ENCODE measurements at regions not wholly inside any gene's neighbourhood (a gene's known extent, or its start where the extent isn't known, plus 50 kb on each side); places are given as distances from the start of the nearest gene placed in this dataset.
"Not testable (repeated sequence)": the region's sequence is repeated elsewhere in the genome, so short reads cannot be mapped to it uniquely, and the experiment has no call there.

DNA sequence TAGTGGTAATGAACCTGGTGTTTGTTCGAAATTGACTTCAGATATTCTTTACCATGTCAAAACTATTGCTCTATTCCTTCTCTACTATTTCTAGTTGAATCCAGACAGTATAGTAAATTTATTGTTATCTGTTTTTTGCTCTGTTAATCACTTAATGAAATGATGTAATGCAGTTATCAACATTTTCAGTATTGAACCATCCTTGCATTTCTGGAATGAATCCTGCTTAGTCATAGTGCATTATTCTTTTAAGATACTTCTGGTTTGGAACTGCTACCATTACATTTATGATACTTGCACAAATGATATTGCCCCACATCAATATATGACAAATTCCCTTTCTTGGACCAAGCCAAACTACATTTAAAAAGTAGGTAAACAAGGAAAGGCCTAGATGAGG lies 554.0 kb upstream of the KLF4 start:
- H3K9me3 ChIP-seq (ENCODE audit: insufficient read depth, low read length) = peaks cover 25% of the 10 kb centered on the region
- H3K36me3 ChIP-seq (ENCODE audit: insufficient read depth, insufficient read length, low read length) = no peaks in the 10 kb centered on the region
- no peak overlapping the region for H3K9ac ChIP-seq (ENCODE audit: insufficient read length, low read depth)
- DNase-seq (ENCODE audit: low read depth, low spot score) = no peak
- H3K27me3 ChIP-seq (ENCODE audit: insufficient read depth, insufficient read length) = no peaks in the 10 kb centered on the region
- TF ChIP-seq SUZ12 (IDR thresholded peaks at IDR 0.05; ENCODE audit: extremely low read depth, insufficient read depth, insufficient read length) = no peak
- TF ChIP-seq ZNF274 (IDR thresholded peaks at IDR 0.05; ENCODE audit: low read depth, low read length) = no peak
- no peak for TF ChIP-seq YY1 (IDR thresholded peaks at IDR 0.05; ENCODE audit: insufficient read depth, insufficient read length)
- no peak overlapping the region for H3K4me3 ChIP-seq (ENCODE audit: insufficient read length, low read depth)
- H3K4me1 ChIP-seq (ENCODE audit: insufficient read depth, insufficient read length) = no peaks in the 10 kb centered on the region

DNA sequence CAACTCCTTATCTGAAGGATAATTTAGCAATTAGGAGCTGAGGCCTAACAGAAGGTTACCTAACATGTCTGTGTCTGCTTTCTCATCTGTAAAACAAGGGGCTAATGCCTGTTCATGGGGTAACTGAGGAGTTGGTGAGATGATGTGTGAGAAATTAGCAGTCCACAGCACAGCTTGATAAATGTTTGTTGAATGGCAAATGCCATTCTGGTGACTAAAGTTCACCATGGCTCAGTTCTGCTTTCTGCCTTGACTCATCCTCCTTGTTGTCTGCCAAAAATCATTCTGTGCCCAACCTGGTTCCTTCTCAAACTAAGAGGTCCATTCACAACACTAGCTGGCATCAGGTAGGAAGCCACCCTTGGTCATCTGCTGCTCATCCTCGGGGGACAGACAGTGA lies 552.0 kb upstream of the KLF4 start:
- no peaks in the 10 kb centered on the region for H3K4me1 ChIP-seq (ENCODE audit: insufficient read depth, insufficient read length)
- DNase-seq (ENCODE audit: low read depth, low spot score) = no peak

DNA sequence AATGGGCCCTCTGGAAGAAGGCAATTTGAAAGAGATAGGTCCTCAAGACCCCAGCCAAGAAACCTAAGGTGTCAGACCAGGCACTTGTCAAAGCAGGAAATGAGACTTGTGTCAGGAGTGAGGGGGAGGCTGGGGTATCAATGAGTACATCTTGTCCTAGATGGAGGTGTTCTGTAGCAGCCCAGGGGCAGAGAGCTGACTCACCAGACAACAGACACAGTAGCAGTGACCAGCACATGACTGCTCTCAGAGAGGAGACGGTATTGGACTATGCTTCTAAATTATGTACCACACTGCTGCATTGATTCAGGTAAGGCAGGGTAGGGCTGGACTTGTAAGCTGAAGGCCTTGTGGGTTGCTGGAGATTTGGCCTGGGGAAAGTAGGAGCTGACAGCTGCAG lies 551.2 kb upstream of the KLF4 start:
- no peaks in the 10 kb centered on the region for H3K4me1 ChIP-seq (ENCODE audit: insufficient read depth, insufficient read length)
- TF ChIP-seq YY1 (IDR thresholded peaks at IDR 0.05; ENCODE audit: insufficient read depth, insufficient read length) (no peak), ZNF274 (IDR thresholded peaks at IDR 0.05; ENCODE audit: low read depth, low read length) (no peak), SUZ12 (IDR thresholded peaks at IDR 0.05; ENCODE audit: extremely low read depth, insufficient read depth, insufficient read length) (no peak)
- no peaks in the 10 kb centered on the region for H3K36me3 ChIP-seq (ENCODE audit: insufficient read depth, insufficient read length, low read length)
- no peak overlapping the region for H3K4me3 ChIP-seq (ENCODE audit: insufficient read length, low read depth)
- H3K9me3 ChIP-seq (ENCODE audit: insufficient read depth, low read length) = peaks cover 25% of the 10 kb centered on the region
- no peaks in the 10 kb centered on the region for H3K27me3 ChIP-seq (ENCODE audit: insufficient read depth, insufficient read length)
- DNase-seq (ENCODE audit: low read depth, low spot score) = no peak
- no peak overlapping the region for H3K9ac ChIP-seq (ENCODE audit: insufficient read length, low read depth)

More for the DNA sequence above, 552.0 kb upstream of the KLF4 start:
- H3K9ac ChIP-seq (ENCODE audit: insufficient read length, low read depth) = no peak overlapping the region
- no peaks in the 10 kb centered on the region for H3K36me3 ChIP-seq (ENCODE audit: insufficient read depth, insufficient read length, low read length)
- H3K4me3 ChIP-seq (ENCODE audit: insufficient read length, low read depth) = no peak overlapping the region
- H3K27me3 ChIP-seq (ENCODE audit: insufficient read depth, insufficient read length) = no peaks in the 10 kb centered on the region
- TF ChIP-seq SUZ12 (IDR thresholded peaks at IDR 0.05; ENCODE audit: extremely low read depth, insufficient read depth, insufficient read length) = no peak
- TF ChIP-seq ZNF274 (IDR thresholded peaks at IDR 0.05; ENCODE audit: low read depth, low read length) = no peak
- TF ChIP-seq YY1 (IDR thresholded peaks at IDR 0.05; ENCODE audit: insufficient read depth, insufficient read length) = no peak
- peaks cover 25% of the 10 kb centered on the region for H3K9me3 ChIP-seq (ENCODE audit: insufficient read depth, low read length)

DNA sequence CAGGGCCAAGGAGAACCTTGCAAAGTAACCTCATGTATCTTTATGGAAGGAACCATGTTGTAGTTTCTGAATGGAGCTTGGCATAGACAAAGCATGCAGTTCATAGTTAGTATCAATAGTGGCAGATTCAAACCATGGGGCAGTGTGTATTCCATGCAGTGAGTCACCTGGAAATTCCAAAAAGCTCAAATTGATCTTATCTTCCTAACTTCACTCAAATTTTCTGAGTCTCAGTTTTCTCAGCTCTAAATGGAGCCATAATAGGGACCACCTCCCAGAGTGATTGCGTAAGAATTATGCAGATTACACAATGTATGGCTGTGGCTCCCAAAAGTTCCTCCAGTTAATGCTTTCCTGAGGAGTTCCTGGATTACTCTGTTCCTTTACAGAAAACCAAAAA lies 549.9 kb upstream of the KLF4 start:
- Histone ChIP-seq H3K9ac (ENCODE audit: insufficient read length, low read depth) (no peak overlapping the region), H3K9me3 (ENCODE audit: insufficient read depth, low read length) (peaks cover 21% of the 10 kb centered on the region), H3K4me1 (ENCODE audit: insufficient read depth, insufficient read length) (no peaks in the 10 kb centered on the region), H3K36me3 (ENCODE audit: insufficient read depth, insufficient read length, low read length) (no peaks in the 10 kb centered on the region), H3K4me3 (ENCODE audit: insufficient read length, low read depth) (no peak overlapping the region), H3K27me3 (ENCODE audit: insufficient read depth, insufficient read length) (no peaks in the 10 kb centered on the region)
- no peak for TF ChIP-seq ZNF274 (IDR thresholded peaks at IDR 0.05; ENCODE audit: low read depth, low read length)
- no peak for TF ChIP-seq YY1 (IDR thresholded peaks at IDR 0.05; ENCODE audit: insufficient read depth, insufficient read length)
- TF ChIP-seq SUZ12 (IDR thresholded peaks at IDR 0.05; ENCODE audit: extremely low read depth, insufficient read depth, insufficient read length) = no peak
- DNase-seq (ENCODE audit: low read depth, low spot score) = no peak

DNA sequence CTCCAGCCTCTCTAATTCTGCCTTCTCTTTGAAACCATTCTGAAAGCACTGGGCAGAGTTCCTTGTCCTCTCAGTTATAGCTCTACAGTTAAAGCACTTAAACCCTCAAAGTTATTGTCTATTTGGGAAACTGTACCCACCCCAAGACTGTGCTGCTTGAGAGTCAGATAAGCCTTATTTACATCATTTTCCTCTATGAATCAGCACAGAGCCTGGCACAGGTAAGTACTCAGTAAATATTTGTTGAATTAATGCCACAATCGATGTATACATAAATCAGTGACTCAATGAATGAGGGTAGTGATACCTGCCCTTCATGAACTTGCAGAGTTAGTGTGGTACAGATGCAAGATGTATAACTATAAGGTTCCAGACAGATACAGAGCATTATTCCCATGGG lies 549.4 kb upstream of the KLF4 start:
- Histone ChIP-seq H3K4me1 (ENCODE audit: insufficient read depth, insufficient read length) (no peaks in the 10 kb centered on the region), H3K4me3 (ENCODE audit: insufficient read length, low read depth) (no peak overlapping the region), H3K27me3 (ENCODE audit: insufficient read depth, insufficient read length) (no peaks in the 10 kb centered on the region), H3K9ac (ENCODE audit: insufficient read length, low read depth) (no peak overlapping the region), H3K9me3 (ENCODE audit: insufficient read depth, low read length) (peaks cover 17% of the 10 kb centered on the region), H3K36me3 (ENCODE audit: insufficient read depth, insufficient read length, low read length) (no peaks in the 10 kb centered on the region)
- no peak for DNase-seq (ENCODE audit: low read depth, low spot score)
- no peak for TF ChIP-seq ZNF274 (IDR thresholded peaks at IDR 0.05; ENCODE audit: low read depth, low read length)
- no peak for TF ChIP-seq YY1 (IDR thresholded peaks at IDR 0.05; ENCODE audit: insufficient read depth, insufficient read length)
- TF ChIP-seq SUZ12 (IDR thresholded peaks at IDR 0.05; ENCODE audit: extremely low read depth, insufficient read depth, insufficient read length) = no peak

DNA sequence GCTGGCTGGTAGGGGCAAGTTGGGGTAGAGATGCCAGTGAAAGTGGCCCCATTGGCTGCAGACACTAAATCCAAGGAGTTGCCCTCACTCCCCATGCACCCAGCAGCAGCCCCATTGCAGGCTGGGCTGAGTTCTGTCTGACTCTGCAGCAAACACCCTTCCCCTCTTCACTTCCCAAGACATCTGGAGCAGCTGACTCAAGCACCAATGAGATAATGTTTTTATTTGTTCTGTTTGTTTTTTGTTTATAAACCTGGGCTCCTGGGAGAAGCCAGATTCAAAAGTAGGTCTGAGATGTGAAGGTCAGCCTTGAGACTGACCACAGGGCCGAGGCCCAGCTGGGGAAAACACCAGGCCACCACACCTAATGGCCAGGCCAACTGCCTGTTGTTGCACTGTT lies 545.9 kb upstream of the KLF4 start:
- H3K9ac ChIP-seq (ENCODE audit: insufficient read length, low read depth) = no peak overlapping the region
- no peak overlapping the region for H3K4me3 ChIP-seq (ENCODE audit: insufficient read length, low read depth)
- no peaks in the 10 kb centered on the region for H3K36me3 ChIP-seq (ENCODE audit: insufficient read depth, insufficient read length, low read length)
- TF ChIP-seq YY1 (IDR thresholded peaks at IDR 0.05; ENCODE audit: insufficient read depth, insufficient read length) = no peak
- no peak for TF ChIP-seq ZNF274 (IDR thresholded peaks at IDR 0.05; ENCODE audit: low read depth, low read length)
- TF ChIP-seq SUZ12 (IDR thresholded peaks at IDR 0.05; ENCODE audit: extremely low read depth, insufficient read depth, insufficient read length) = no peak
- H3K9me3 ChIP-seq (ENCODE audit: insufficient read depth, low read length) = peaks cover 16% of the 10 kb centered on the region; the same call in 1 of the 2 replicates
- no peak for DNase-seq (ENCODE audit: low read depth, low spot score)
- no peaks in the 10 kb centered on the region for H3K27me3 ChIP-seq (ENCODE audit: insufficient read depth, insufficient read length)
- H3K4me1 ChIP-seq (ENCODE audit: insufficient read depth, insufficient read length) = no peaks in the 10 kb centered on the region

DNA sequence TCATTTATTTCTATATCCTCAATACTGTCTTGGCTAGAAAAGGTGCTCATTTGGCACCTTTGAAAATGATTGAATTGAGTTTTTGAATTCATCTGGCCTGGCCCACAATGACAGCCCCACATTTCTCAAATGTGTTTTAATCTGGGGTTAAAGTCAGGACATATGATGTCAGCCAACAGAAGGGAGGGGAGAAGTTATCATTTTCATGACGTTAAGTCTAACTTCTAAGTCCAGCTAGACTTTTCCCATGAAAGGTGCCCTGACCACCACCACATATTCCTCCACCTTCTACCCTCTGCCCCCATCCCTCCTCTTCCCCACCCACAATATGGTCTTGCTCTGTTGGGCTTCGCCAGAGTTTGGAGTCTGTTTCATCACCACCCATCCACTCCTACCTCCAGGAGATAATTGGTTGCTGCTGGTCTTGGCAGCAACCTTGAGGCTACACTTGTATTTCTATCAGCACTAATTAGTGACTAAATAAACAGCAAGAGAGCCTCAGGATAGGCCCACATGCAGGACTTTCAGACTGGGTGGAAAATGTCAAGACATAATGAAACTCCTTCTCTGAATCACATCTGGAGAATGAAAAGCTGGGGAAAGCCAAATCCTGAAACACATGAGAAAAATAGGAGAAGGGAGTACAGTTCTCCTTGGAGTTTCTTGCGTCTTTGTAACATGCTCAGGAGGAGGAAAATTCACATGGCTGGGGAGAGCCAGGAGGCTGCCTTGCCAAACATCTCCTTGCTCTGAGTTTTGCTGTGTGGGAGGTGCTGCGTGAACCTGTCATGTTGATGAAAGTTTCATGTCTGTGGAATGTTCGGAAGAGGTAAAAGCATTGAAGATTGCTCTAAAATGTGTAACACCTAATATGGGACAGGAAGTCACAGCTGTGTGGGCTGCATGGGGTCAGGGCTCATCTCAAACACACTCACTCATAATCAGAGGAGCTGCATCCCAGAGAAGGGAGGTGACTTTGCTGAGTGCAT lies 544.7 kb upstream of the KLF4 start:
- Histone ChIP-seq H3K9ac (ENCODE audit: insufficient read length, low read depth) (no peak overlapping the region), H3K9me3 (ENCODE audit: insufficient read depth, low read length) (peaks cover 16% of the 10 kb centered on the region; the same call in 1 of the 2 replicates), H3K4me3 (ENCODE audit: insufficient read length, low read depth) (no peak overlapping the region), H3K4me1 (ENCODE audit: insufficient read depth, insufficient read length) (no peaks in the 10 kb centered on the region), H3K27me3 (ENCODE audit: insufficient read depth, insufficient read length) (no peaks in the 10 kb centered on the region), H3K36me3 (ENCODE audit: insufficient read depth, insufficient read length, low read length) (no peaks in the 10 kb centered on the region)
- DNase-seq (ENCODE audit: low read depth, low spot score) = no peak
- TF ChIP-seq SUZ12 (IDR thresholded peaks at IDR 0.05; ENCODE audit: extremely low read depth, insufficient read depth, insufficient read length) = no peak
- TF ChIP-seq ZNF274 (IDR thresholded peaks at IDR 0.05; ENCODE audit: low read depth, low read length) = no peak
- no peak for TF ChIP-seq YY1 (IDR thresholded peaks at IDR 0.05; ENCODE audit: insufficient read depth, insufficient read length)

DNA sequence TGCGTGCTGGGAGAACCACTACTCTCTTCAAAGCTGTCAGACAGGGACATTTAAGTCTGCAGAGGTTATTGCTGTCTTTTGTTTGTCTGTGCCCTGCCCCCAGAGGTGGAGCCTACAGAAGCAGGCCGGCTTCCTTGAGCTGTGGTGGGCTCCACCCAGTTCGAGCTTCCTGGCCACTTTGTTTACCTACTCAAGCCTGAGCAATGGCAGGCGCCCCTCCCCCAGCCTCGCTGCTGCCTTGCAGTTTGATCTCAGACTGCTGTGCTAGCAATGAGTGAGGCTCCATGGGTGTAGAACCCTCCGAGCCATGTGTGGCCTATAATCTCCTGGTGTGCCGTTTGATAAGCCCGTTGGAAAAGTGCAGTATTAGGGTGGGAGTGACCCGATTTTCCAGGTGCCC lies 542.5 kb upstream of the KLF4 start:
- not testable (repeated sequence) for DNase-seq (ENCODE audit: low read depth, low spot score); H3K4me3 ChIP-seq (ENCODE audit: insufficient read length, low read depth); H3K9ac ChIP-seq (ENCODE audit: insufficient read length, low read depth); H3K36me3 ChIP-seq (ENCODE audit: insufficient read depth, insufficient read length, low read length); H3K4me1 ChIP-seq (ENCODE audit: insufficient read depth, insufficient read length); H3K27me3 ChIP-seq (ENCODE audit: insufficient read depth, insufficient read length)
- peaks cover 16% of the 10 kb centered on the region; the same call in 1 of the 2 replicates for H3K9me3 ChIP-seq (ENCODE audit: insufficient read depth, low read length)

DNA sequence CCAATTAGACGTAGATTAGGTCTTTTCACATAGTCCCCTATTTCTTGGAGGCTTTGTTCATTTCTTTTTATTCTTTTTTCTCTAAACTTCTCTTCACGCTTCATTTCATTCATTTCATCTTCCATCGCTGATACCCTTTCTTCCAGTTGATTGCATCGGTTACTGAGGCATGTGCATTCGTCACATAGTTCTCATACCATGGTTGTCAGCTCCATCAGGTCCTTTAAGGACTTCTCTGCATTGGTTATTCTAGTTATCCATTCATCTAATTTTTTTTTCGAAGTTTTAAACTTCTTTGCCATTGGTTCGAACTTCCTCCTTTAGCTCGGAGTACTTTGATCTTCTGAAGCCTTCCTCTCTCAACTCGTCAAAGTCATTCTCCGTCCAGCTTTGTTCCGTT lies 541.7 kb upstream of the KLF4 start:
- not testable (repeated sequence) for DNase-seq (ENCODE audit: low read depth, low spot score)

DNA sequence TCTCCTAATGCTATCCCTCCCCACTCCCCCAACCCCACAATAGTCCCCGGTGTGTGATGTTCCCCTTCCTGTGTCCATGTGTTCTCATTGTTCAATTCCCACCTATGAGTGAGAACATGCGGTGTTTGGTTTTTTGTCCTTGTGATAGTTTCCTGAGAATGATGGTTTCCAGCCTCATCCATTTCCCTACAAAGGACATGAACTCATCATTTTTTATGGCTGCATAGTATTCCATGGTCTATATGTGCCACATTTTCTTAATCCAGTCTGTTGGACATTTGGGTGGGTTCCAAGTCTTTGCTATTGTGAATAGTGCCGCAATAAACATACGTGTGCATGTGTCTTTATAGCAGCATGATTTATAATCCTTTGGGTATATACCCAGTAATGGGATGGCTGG lies 537.1 kb upstream of the KLF4 start:
- H3K9ac ChIP-seq (ENCODE audit: insufficient read length, low read depth); H3K4me3 ChIP-seq (ENCODE audit: insufficient read length, low read depth); DNase-seq (ENCODE audit: low read depth, low spot score); H3K4me1 ChIP-seq (ENCODE audit: insufficient read depth, insufficient read length); H3K36me3 ChIP-seq (ENCODE audit: insufficient read depth, insufficient read length, low read length); H3K27me3 ChIP-seq (ENCODE audit: insufficient read depth, insufficient read length): not testable (repeated sequence)
- peaks cover 11% of the 10 kb centered on the region; the same call in 1 of the 2 replicates for H3K9me3 ChIP-seq (ENCODE audit: insufficient read depth, low read length)

More for the DNA sequence above, 541.7 kb upstream of the KLF4 start:
- not testable (repeated sequence) for H3K36me3 ChIP-seq (ENCODE audit: insufficient read depth, insufficient read length, low read length); H3K27me3 ChIP-seq (ENCODE audit: insufficient read depth, insufficient read length); H3K4me3 ChIP-seq (ENCODE audit: insufficient read length, low read depth); H3K9ac ChIP-seq (ENCODE audit: insufficient read length, low read depth); H3K4me1 ChIP-seq (ENCODE audit: insufficient read depth, insufficient read length)
- H3K9me3 ChIP-seq (ENCODE audit: insufficient read depth, low read length) = peaks cover 16% of the 10 kb centered on the region; the same call in 1 of the 2 replicates

Measured in NT2/D1 (cell line).